H9 (cell line): ENCODE measurements at regions not wholly inside any gene's neighbourhood (a gene's known extent, or its start where the extent isn't known, plus 50 kb on each side); places are given as distances from the start of the nearest gene placed in this dataset.

Experiments used
- DNase-seq: peaks from one replicate; pipeline ENCODE4 v3.0.0-alpha.2; 2017
- H2AFZ ChIP-seq: one replicate; pipeline ENCODE4 v1.6.1; 2013; ENCODE audit warnings: mild to moderate bottlenecking, low read length, control low read depth, moderate library complexity
- H2AK5ac ChIP-seq: 2 replicates; pipeline ENCODE4 v1.6.1; 2013; ENCODE audit warnings: low read length, control low read depth, mixed read lengths; ENCODE audit not compliant: insufficient read length
- H2BK120ac ChIP-seq: one replicate; pipeline ENCODE4 v1.6.1; 2013; ENCODE audit warnings: low read depth, mild to moderate bottlenecking, low read length, control low read depth, inconsistent platforms; ENCODE audit not compliant: poor library complexity, severe bottlenecking
- H2BK12ac ChIP-seq: 2 replicates; pipeline ENCODE4 v1.6.1; 2013; ENCODE audit warnings: low read length, control low read depth, mixed read lengths, low read depth; ENCODE audit not compliant: insufficient read length
- H2BK15ac ChIP-seq: 2 replicates; pipeline ENCODE4 v1.6.1; 2013; ENCODE audit warnings: low read depth, low read length, control low read depth
- H2BK20ac ChIP-seq: one replicate; pipeline ENCODE4 v1.6.1; 2013; ENCODE audit warnings: low read depth, mild to moderate bottlenecking, low read length, control low read depth, inconsistent platforms; ENCODE audit not compliant: poor library complexity, severe bottlenecking
- H2BK5ac ChIP-seq: 2 replicates; pipeline ENCODE4 v1.6.1; 2013; ENCODE audit warnings: low read length, control low read depth, mixed read lengths; ENCODE audit not compliant: insufficient read length
- H3K14ac ChIP-seq: 2 replicates; pipeline ENCODE4 v1.6.1; 2013; ENCODE audit warnings: low read length, control low read depth; ENCODE audit not compliant: insufficient read depth
- H3K18ac ChIP-seq: 2 replicates; pipeline ENCODE4 v1.6.1; 2013; ENCODE audit warnings: low read depth, mild to moderate bottlenecking, mixed read lengths, low read length, control low read depth; ENCODE audit not compliant: insufficient read length
- H3K23ac ChIP-seq: 2 replicates; pipeline ENCODE4 v1.6.1; 2013; ENCODE audit warnings: low read length, control low read depth, mixed read lengths, low read depth; ENCODE audit not compliant: insufficient read length
- H3K23me2 ChIP-seq: 2 replicates; pipeline ENCODE4 v1.6.1; 2013; ENCODE audit warnings: low read depth, mild to moderate bottlenecking, mixed read lengths, low read length, control low read depth; ENCODE audit not compliant: insufficient read length, poor library complexity, severe bottlenecking
- H3K27ac ChIP-seq: 2 replicates; pipeline ENCODE4 v1.5.1; 2013; ENCODE audit warnings: low read length, control low read depth, mixed read lengths, low read depth; ENCODE audit not compliant: insufficient read length
- H3K27me3 ChIP-seq: 2 replicates; pipeline ENCODE4 v1.6.1; 2013; ENCODE audit warnings: low read length, control low read depth, inconsistent platforms; ENCODE audit not compliant: insufficient read depth
- H3K4ac ChIP-seq: 2 replicates; pipeline ENCODE4 v1.6.1; 2013; ENCODE audit warnings: low read depth, mild to moderate bottlenecking, control low read depth, inconsistent platforms, low read length, moderate library complexity
- H3K4me1 ChIP-seq: 2 replicates; pipeline ENCODE4 v1.6.1; 2013; ENCODE audit warnings: low read length, control low read depth, inconsistent platforms; ENCODE audit not compliant: insufficient read depth
- H3K4me2 ChIP-seq: 2 replicates; pipeline ENCODE4 v1.6.1; 2013; ENCODE audit warnings: low read length, control low read depth, mixed read lengths; ENCODE audit not compliant: insufficient read length, insufficient read depth
- H3K56ac ChIP-seq: 2 replicates; pipeline ENCODE4 v1.6.1; 2013; ENCODE audit warnings: low read depth, mild to moderate bottlenecking, mixed read lengths, low read length, control low read depth; ENCODE audit not compliant: insufficient read length
- H3K79me1 ChIP-seq: 2 replicates; pipeline ENCODE4 v1.6.1; 2013; ENCODE audit warnings: low read depth, mild to moderate bottlenecking, moderate library complexity, low read length, control low read depth, inconsistent platforms; ENCODE audit not compliant: insufficient read depth, poor library complexity, severe bottlenecking
- H3K79me2 ChIP-seq: 2 replicates; pipeline ENCODE4 v1.6.1; 2013; ENCODE audit warnings: low read length, control low read depth, inconsistent platforms; ENCODE audit not compliant: insufficient read depth
- H3K9ac ChIP-seq: 2 replicates; pipeline ENCODE4 v1.6.1; 2013; ENCODE audit warnings: low read length, control low read depth, mixed read lengths; ENCODE audit not compliant: insufficient read length; ENCODE audit errors: extremely low read depth
- H3K9me3 ChIP-seq: one replicate; pipeline ENCODE4 v1.6.1; 2013; ENCODE audit warnings: low read depth, low read length, inconsistent platforms; ENCODE audit not compliant: control insufficient read depth
- H3T11ph ChIP-seq: one replicate; pipeline ENCODE4 v1.6.1; 2013; ENCODE audit warnings: mild to moderate bottlenecking, low read length, control low read depth, inconsistent platforms
- H4K20me1 ChIP-seq: one replicate; pipeline ENCODE4 v1.6.1; 2013; ENCODE audit not compliant: control insufficient read depth, insufficient read length, insufficient read depth
- H4K5ac ChIP-seq: 2 replicates; pipeline ENCODE4 v1.6.1; 2013; ENCODE audit warnings: low read depth, mild to moderate bottlenecking, mixed read lengths, low read length, control low read depth; ENCODE audit not compliant: insufficient read length
- H4K8ac ChIP-seq: replicated peaks from 2 replicates; pipeline ENCODE4 v1.6.1; 2013; ENCODE audit warnings: low read length, control low read depth, mixed read lengths, low read depth; ENCODE audit not compliant: insufficient read length
- H4K91ac ChIP-seq: 2 replicates; pipeline ENCODE4 v1.6.1; 2013; ENCODE audit warnings: low read depth, mild to moderate bottlenecking, moderate library complexity, mixed read lengths, low read length, control low read depth; ENCODE audit not compliant: insufficient read length
- H3K27ac Mint-ChIP-seq, 3 experiments: 2 replicates in 2 of 3; 3 replicates in 1 of 3; pipeline ENCODE4 v1.8.0; 2020 to 2021; ENCODE audit warnings: mixed read lengths in 3 of 3, mild to moderate bottlenecking in 1 of 3, moderate library complexity in 1 of 3
- H3K27me3 Mint-ChIP-seq: 2 replicates; pipeline ENCODE4 v1.8.0; 2021; ENCODE audit warnings: low read depth, mild to moderate bottlenecking, moderate library complexity, mixed read lengths
- H3K36me3 Mint-ChIP-seq, 3 experiments: 2 replicates in 2 of 3; 3 replicates in 1 of 3; pipeline ENCODE4 v1.8.0; 2020 to 2021; ENCODE audit warnings: low read depth in 3 of 3, mixed read lengths in 3 of 3; ENCODE audit not compliant: insufficient read depth in 1 of 3
- H3K4me1 Mint-ChIP-seq, 2 experiments: 2 replicates each; pipeline ENCODE4 v1.8.0; 2020; ENCODE audit warnings: mixed read lengths in 2 of 2
- H3K4me3 Mint-ChIP-seq, 2 experiments: 2 replicates in 1 of 2; 3 replicates in 1 of 2; pipeline ENCODE4 v1.8.0; 2020 to 2021; ENCODE audit warnings: mild to moderate bottlenecking in 2 of 2, mixed read lengths in 2 of 2, moderate library complexity in 1 of 2
- H3K9me3 Mint-ChIP-seq, 2 experiments: 2 replicates in 1 of 2; 3 replicates in 1 of 2; pipeline ENCODE4 v1.8.0; 2020; ENCODE audit warnings: mild to moderate bottlenecking in 2 of 2, mixed read lengths in 2 of 2, moderate library complexity in 1 of 2
- CTCF ChIP-seq: fragments of 200-600 bp; sonication (generic); conservative IDR thresholded peaks from 3 replicates; pipeline ENCODE4 v1.8.0; 2021; ENCODE audit warnings: antibody characterized with exemption, mild to moderate bottlenecking
- WGBS: extraction: QIAGEN DNeasy Blood & Tissue Kit; methylation state at CpG from one replicate; pipeline ENCODE4 v1.1.7; 2013; ENCODE audit warnings: missing lambda C conversion rate, low lambda C conversion rate, mixed read lengths; ENCODE audit not compliant: insufficient read length; ENCODE audit errors: extremely low coverage; 5-methylcytosine and 5-hydroxymethylcytosine counted together

- Histone ChIP-seq H2BK20ac (no peak overlapping the region), H3T11ph (no peak overlapping the region), H3K4ac (no peak overlapping the region), H4K91ac (no peak overlapping the region), H3K14ac (no peak overlapping the region), H4K8ac (no peak overlapping the region), H3K9me3 (no peaks in the 10 kb centered on the region), H3K23ac (no peak overlapping the region), H3K27ac (no peak overlapping the region), H2BK5ac (no peak overlapping the region), H4K5ac (no peak overlapping the region), H2BK12ac (no peak overlapping the region), H3K23me2 (no peaks in the 10 kb centered on the region), H3K18ac (no peak overlapping the region), H3K27me3 (no peaks in the 10 kb centered on the region), H2AK5ac (no peak overlapping the region), H4K20me1 (no peaks in the 10 kb centered on the region), H3K9ac (no peak overlapping the region), H3K56ac (no peak overlapping the region), H2AFZ (no peak overlapping the region), H3K4me2 (no peak overlapping the region), H2BK15ac (no peak overlapping the region), H3K79me2 (no peaks in the 10 kb centered on the region), H3K4me1 (no peaks in the 10 kb centered on the region), H2BK120ac (no peak overlapping the region), H3K79me1 (no peaks in the 10 kb centered on the region)
- Mint-ChIP-seq H3K27ac (no peak overlapping the region), H3K27me3 (no peaks in the 10 kb centered on the region; the same call in 1 of the 2 replicates), H3K9me3 (peaks cover 20 to 27% of the 10 kb centered on the region in 2 experiments), H3K36me3 (peaks cover 11 to 22% (median 12%) of the 10 kb centered on the region in 3 experiments), H3K4me3 (no peak overlapping the region), H3K4me1 (no peaks in the 10 kb centered on the region)
- DNase-seq: no peak
- TF ChIP-seq CTCF: no peak
- whole genome bisulfite sequencing: no CpG with 5 or more reads among the region's 1 CpG
Measured at GRCh38 chr2:54061272-54061671, 54.1 kb upstream of the ACYP2 start.
